SK-MEL-5 (cell line): ENCODE measurements at regions not wholly inside any gene's neighbourhood (a gene's known extent, or its start where the extent isn't known, plus 50 kb on each side); places are given as distances from the start of the nearest gene placed in this dataset.

Source experiments
- DNase-seq: peaks from one replicate; pipeline ENCODE4 v3.0.0-alpha.2; 2016; ENCODE audit warnings: low read depth, low spot score
- in situ Hi-C: cut with HindIII; loops from 2 replicates; pipeline ENCODE4 v1.10.0; 2016; ENCODE audit warnings: low sequenced_read_pairs, high pct_unique_total_duplicates, low pct_unique_long_range_greater_than_20kb

- DNase-seq, result no peak
- in situ Hi-C loops, result no loop called here
Observed at GRCh38 chr6:105993341-105994117, 92.6 kb upstream of the PRDM1 start.

- peak; percentile 11 for DNase-seq
- in situ Hi-C loops, result no loop called here
Observed at GRCh38 chr6:105992315-105992961, 93.7 kb upstream of the PRDM1 start.

DNA sequence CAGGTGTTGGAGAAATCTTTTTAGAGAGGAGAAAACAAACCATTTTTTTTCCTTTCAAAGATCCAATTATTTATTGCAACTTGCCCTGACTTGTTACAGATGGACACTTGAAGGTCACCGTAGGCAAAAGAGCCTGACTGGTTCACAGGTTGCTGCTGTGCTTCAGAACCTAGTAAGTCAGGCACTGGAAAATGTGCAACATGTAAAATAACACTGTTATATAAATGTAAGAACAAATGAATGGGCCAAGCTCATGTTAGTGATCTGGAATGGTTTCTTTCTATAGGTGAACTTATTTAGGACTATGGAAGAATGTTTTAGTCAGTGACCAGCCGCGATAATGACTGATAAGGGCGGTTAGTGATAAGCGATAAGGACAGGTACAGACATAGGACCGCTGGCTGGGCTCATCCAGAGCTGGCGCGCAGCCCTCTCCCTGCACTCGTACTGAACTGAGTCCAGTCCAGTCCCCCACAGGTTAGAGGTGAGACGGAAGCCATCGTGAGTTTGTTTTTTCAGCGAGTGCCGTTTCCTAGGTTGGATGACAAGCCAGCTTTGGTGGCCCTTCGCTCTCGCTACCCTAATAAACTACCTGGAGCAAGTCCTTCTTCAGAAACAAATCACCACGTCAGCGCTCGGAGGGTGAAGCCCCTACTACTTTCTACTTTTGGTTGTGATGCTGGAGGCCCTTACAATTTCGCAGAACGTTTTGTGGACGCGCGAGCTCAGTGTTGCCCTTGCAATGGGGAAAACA, 94.4 kb upstream of the PRDM1 start:
- in situ Hi-C loops, result no loop called here
- DNase-seq, result no peak

DNA sequence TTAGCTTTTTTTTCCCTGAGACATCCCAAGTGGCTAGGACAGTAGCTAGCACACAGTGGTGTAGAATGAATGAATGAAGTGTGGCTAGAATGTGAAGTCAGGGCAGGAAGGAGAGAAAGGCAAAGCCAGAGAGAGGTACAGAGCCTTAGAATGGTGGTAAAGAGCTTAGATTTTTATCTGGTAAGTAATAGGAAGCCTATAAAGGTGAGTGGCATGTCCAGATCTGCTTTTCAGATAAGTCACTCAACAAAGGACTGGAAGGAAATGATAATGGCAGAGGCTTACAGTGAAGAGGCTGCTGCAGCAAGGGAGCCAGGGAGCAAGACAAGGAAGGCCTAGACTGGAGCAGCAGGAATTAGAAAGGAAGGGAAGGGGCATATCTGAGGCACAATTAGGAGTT, 96.0 kb upstream of the PRDM1 start:
- in situ Hi-C loops, result no loop called here
- DNase-seq, result no peak

DNA sequence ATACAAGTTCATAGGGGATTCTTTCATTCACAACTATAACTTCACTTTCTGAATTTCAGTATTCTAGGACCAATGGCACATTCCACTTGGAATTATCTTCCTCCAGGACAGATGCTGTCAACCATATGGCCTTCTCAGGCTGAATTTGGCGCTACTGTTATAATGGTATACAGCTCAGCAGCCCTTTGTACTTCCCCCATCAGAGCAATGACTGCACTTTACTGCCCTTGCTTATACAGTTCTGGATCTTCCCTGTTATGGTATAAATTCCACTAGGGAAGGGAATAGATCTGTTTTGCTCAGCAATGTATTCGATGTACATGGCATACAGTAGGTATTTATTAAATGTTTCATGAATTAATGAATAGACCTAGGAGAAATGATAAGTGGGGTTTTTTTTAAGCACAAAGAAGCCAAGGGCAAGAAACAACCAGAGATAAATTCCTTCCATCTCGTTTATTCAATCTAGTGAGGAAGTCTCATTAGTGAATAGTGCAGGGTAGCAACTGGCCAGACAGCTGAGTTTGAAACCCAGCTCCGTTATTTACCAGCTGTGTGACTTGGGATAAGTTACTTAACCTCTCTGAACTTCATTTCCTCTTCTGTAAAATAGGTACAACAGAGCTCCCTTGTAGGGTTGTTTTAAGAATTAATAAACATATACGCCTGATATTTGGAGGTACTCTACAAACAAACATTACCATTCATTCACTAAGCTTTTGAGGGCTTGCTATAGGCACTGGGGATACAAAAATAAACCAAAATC, 97.1 kb upstream of the PRDM1 start:
- no peak for DNase-seq
- in situ Hi-C loops, result no loop called here

DNA sequence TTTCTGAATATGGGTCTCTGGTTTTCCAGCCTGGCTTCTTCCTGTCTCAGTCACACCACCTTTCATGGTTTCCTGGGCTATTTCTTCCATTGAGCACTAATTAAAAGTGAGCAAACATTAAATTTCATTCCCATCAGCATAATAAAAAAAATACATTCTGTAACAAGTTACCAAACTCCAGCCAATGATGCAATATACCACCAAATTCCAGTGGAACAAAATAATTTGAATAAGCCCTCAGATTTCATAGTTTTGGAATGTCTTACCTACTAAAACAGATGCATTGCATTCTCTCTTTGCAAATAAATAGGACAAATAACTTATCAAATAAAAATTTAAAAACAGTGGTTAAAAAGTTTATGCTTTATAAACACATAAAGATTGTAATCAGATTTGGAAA, 97.8 kb upstream of the PRDM1 start:
- in situ Hi-C loops, result no loop called here
- DNase-seq, result no peak

DNA sequence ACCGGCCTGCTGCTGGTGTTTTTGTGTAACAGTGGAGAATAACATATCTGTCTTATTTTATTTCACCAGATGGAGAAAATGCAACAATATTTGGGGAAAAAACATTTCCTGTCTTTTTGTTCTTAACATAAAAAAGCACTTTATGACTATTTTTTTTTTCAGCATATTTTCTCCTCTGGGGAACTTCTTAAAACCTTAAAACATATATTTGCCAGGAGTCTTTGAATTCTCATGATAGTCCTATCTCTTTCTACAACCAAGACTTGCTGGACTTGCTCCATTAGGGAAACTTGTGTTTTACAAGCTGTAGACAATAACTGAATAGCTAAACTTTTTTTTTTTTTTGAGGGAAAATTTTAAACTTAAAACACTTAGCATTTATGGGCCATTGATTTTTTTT, 98.6 kb upstream of the PRDM1 start:
- in situ Hi-C loops, result no loop called here
- DNase-seq, result no peak

- in situ Hi-C loops, result no loop called here
- DNase-seq, result no peak
Observed at GRCh38 chr6:105986998-105987397, 99.1 kb upstream of the PRDM1 start.

DNA sequence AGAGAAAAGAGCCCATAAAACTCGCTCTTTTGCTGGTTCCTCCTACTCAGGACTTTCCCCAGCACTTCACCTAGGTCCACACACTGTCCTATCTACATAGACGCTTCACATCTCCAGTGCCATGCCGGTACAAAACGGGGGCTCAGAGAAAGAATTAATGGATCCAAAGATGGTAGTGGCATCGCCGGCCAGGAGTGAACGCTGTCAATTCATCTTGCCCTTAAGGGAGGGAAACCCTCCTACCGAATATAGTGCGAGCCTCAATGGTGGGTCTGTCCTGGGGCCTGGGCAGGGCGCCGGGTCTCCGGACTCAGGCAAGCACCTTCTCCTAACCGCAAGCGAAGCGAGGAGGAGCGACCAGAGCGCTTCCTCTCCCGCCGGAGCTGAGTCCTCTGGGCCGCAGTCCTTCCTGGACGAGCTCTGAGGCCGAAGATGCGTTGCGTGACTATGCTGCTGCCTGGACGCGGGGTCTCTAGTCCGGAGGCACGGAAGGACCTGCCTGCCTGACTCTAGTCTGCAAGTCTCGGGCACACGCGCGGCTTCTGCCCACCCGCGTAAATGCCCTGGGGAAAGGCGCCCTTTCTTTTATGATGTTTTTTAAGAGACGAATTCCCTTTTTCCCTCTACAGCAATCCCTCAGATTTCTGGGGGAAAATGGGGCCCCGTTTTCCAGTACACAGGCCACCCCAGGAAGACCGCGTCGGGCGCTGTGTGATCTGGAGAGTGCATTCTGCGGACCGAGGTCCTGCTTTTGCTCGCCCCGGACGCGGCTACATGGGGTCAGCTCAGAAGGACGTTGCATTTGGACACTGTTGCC, 100.1 kb upstream of the PRDM1 start:
- no peak for DNase-seq
- in situ Hi-C loops, result no loop called here

- no peak for DNase-seq
- in situ Hi-C loops, result no loop called here
Observed at GRCh38 chr6:105985098-105985815, 100.9 kb upstream of the PRDM1 start.

DNA sequence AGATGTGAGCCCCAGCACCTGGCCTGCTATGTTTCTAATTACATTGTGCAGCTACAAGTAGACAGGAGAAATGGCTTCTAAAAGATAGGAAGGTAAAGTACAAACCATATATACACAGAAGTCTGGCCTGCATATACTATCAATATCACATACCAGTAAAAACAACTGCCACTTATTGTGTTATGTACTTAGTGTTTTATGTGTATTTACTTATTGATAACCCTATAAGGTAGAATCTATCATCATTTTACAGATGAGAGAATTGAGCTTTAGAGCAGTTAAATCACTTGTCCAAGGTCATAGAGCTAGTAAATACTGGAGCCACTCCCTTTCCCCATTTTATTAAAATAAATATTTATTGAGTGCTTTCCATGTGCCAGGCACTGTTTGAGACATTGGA, 102.4 kb upstream of the PRDM1 start:
- no peak for DNase-seq
- in situ Hi-C loops, result no loop called here

DNA sequence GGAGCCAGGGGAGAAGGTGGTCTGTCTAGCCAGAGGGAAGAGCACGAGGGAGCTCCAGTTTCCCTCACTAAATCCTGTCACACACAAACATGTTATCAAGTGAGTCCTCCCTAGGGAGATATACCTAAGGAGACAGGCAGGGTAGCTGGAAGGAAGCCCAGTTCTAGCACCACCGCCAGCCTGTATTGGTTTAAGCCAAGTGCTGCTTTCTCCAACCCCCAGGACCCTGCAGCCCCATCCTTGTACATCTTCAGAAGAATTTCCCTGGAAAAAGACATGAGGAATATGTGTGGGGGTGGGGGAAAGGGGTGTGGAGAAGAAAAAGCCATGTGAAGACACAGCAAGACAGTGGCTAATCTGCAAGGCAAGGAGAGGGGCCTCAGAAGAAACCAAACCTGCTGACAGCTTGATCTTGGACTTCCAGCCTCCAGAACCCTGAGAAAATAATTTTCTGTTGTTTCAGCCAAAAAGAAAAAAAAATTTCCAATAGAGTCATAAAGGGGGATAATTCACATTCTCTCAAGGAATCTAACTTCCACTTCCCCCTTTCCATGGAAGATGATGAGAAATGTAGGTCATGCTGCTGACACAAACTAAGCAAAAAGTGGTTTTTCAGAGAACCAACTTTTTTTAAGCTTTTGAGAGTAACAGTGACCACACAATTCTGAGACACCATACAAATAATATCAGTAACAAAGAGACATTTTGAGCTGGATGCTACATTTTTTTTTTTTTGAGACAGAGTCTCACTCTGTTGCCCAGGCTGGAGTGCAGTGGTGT, 103.2 kb upstream of the PRDM1 start:
- in situ Hi-C loops, result no loop called here
- no peak for DNase-seq

DNA sequence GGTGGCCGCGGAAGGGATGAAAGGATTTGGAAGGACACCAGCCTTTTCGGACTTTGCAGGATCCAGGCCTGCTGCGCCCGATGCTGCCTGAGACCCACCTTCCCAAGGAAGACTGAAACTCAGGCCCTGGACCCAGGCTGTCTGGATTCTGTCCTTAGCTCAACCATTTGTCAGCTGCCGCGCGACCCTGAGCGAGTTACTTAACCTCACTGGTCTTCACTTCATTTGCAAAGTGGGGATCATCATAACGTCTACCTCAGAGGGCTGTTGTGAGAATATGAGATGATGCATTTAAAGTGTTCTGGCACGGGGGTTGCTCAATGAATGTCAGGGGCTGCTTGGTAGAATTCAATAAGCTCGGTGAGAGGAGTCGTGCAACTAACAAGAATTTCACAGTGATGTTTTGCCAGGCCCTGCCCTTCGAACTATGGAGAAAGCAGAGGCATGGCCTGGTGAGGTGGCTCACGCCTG, 104.2 kb upstream of the PRDM1 start:
- no peak for DNase-seq
- in situ Hi-C loops, result no loop called here

DNA sequence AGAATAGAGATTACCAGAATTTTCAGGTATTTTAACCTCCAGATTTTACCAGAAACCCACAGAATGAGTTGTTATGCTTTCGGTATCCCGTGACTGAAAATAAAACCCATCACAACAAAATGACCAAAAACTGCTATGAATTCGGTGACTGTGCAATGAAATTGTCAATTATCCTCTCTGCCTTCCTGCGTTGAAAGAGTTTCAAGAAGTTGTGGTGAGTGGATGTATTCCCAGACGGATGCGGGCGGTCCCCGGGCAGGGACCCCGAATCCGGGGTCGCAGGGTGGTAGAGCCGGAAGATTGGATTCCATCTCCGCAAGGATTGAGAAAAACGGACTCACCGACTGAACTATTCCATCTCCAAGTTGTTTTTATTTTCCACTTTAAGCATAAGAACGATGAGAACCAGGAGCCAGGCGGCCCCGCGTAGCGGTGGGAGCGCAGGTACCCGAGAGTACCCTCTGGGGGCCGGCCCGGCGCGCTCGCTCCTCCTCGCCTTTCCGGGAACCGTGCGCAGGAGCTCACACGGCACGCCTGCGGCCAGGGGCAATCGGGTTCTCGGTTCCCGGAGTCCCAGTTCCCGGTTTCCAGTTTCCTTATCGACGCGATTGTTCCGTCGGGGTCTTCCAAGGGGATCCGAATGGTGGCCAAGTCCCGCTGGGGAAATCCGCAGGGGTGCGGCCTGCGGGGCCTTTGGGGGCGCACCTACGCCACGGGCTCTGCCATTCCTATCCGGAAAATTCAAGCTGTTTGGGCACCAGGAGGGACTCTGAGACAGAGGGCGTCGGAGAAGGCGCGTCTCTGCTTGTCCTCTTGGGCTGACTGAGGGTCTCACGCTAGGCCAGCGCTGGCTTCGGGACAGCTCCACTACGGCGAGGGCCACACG, 104.9 kb upstream of the PRDM1 start:
- no peak for DNase-seq
- in situ Hi-C loops, result no loop called here

GRCh38 chr6:105978974-105979373, 107.2 kb upstream of the PRDM1 start:
- in situ Hi-C loops, result no loop called here

More at GRCh38 chr6:105978974-105979373, 107.2 kb upstream of the PRDM1 start:
- no peak for DNase-seq
